Cardiac fibroblast (primary cell): ENCODE measurements at regions not wholly inside any gene's neighbourhood (a gene's known extent, or its start where the extent isn't known, plus 50 kb on each side); places are given as distances from the start of the nearest gene placed in this dataset.
"Not testable (repeated sequence)": the region's sequence is repeated elsewhere in the genome, so short reads cannot be mapped to it uniquely, and the experiment has no call there.

Experiments used
- DNase-seq, 2 donors: peaks; one replicate each; pipeline versions ENCODE4 v3.0.0 to v3.0.0-alpha.2; 2010; ENCODE audit warnings: low read depth in 2 of 2
- H3K4me3 ChIP-seq, 2 donors: replicated peaks in 1 of 2; 1 replicate in 1 of 2; 2 replicates in 1 of 2; pipeline ENCODE4 v1.5.1; 2011; ENCODE audit warnings: low read depth in 2 of 2, low read length in 2 of 2, mild to moderate bottlenecking in 2 of 2, moderate library complexity in 1 of 2
- CTCF ChIP-seq: IDR thresholded peaks from one replicate; pipeline ENCODE4 v1.5.1; 2011; ENCODE audit warnings: low read depth, mild to moderate bottlenecking, low read length, inconsistent platforms

- no peak overlapping the region for H3K4me3 ChIP-seq
- no peak for DNase-seq
- no peak for TF ChIP-seq CTCF
Measured at GRCh38 chr1:172939475-172939874, 111.3 kb downstream of the TNFSF18 start.

- DNase-seq, result peak; percentile 57 to 67
- no peak for TF ChIP-seq CTCF
Measured at GRCh38 chr1:172940174-172940855, 110.4 kb downstream of the TNFSF18 start.

GRCh38 chr1:172941471-172941870 lies 109.3 kb downstream of the TNFSF18 start:
- DNase-seq, result no peak
- no peak for TF ChIP-seq CTCF
- H3K4me3 ChIP-seq, result no peak overlapping the region

More at GRCh38 chr1:172940174-172940855, 110.4 kb downstream of the TNFSF18 start:
- no peak overlapping the region for H3K4me3 ChIP-seq

GRCh38 chr1:172941945-172942344 lies 108.8 kb downstream of the TNFSF18 start:
- H3K4me3 ChIP-seq, result no peak overlapping the region
- DNase-seq, result no peak
- no peak for TF ChIP-seq CTCF

GRCh38 chr1:172943138-172943537 lies 107.6 kb downstream of the TNFSF18 start:
- not testable (repeated sequence) for DNase-seq, H3K4me3 ChIP-seq

- no peak for TF ChIP-seq CTCF
- H3K4me3 ChIP-seq, result no peak overlapping the region
- DNase-seq, result no peak
Measured at GRCh38 chr1:172944931-172945330, 105.8 kb downstream of the TNFSF18 start.

GRCh38 chr1:172946814-172947507 lies 103.8 kb downstream of the TNFSF18 start:
- DNase-seq, result peak in 1 of 2 donors; percentile 83
- no peak overlapping the region for H3K4me3 ChIP-seq
- no peak for TF ChIP-seq CTCF
